Smooth muscle cell (in vitro differentiated cells): ENCODE measurements at regions not wholly inside any gene's neighbourhood (a gene's known extent, or its start where the extent isn't known, plus 50 kb on each side); places are given as distances from the start of the nearest gene placed in this dataset.
"Not testable (repeated sequence)": the region's sequence is repeated elsewhere in the genome, so short reads cannot be mapped to it uniquely, and the experiment has no call there.

ENCODE experiments used
- DNase-seq: peaks from one replicate; lab custom pipeline; 2025; ENCODE audit not compliant: unreplicated experiment; lab: John Stamatoyannopoulos, UW
- H2AFZ ChIP-seq: fragments of 200-600 bp; sonication (generic); 2 replicates; pipeline ENCODE4 v1.6.0; 2016; ENCODE audit warnings: antibody characterized with exemption, low read depth, mild to moderate bottlenecking
- H3F3A ChIP-seq: fragments of 200-600 bp; sonication (generic); 2 replicates; pipeline ENCODE4 v1.6.0; 2017; ENCODE audit warnings: antibody characterized with exemption, low read depth
- H3K27ac ChIP-seq: fragments of 200-600 bp; sonication (generic); 2 replicates; pipeline ENCODE4 v1.5.1; 2016; ENCODE audit warnings: low read depth, mild to moderate bottlenecking
- H3K27me3 ChIP-seq: fragments of 200-600 bp; sonication (generic); 2 replicates; pipeline ENCODE4 v1.6.1; 2016; ENCODE audit warnings: low read depth, mild to moderate bottlenecking
- H3K36me3 ChIP-seq: fragments of 200-600 bp; sonication (generic); 2 replicates; pipeline ENCODE4 v1.5.1; 2016; ENCODE audit warnings: low read depth
- H3K4me1 ChIP-seq: fragments of 200-600 bp; sonication (generic); 2 replicates; pipeline ENCODE4 v1.5.1; 2016; ENCODE audit warnings: low read depth
- H3K4me2 ChIP-seq: fragments of 200-600 bp; sonication (generic); 2 replicates; pipeline ENCODE4 v1.6.0; 2016; ENCODE audit warnings: mild to moderate bottlenecking
- H3K4me3 ChIP-seq: fragments of 200-600 bp; sonication (generic); 2 replicates; pipeline ENCODE4 v1.5.1; 2016; ENCODE audit warnings: mild to moderate bottlenecking
- H3K79me2 ChIP-seq: fragments of 200-600 bp; sonication (generic); 2 replicates; pipeline ENCODE4 v1.6.0; 2016; ENCODE audit warnings: low read depth, mild to moderate bottlenecking
- H3K9ac ChIP-seq: fragments of 200-600 bp; sonication (generic); 2 replicates; pipeline ENCODE4 v1.6.0; 2016; ENCODE audit warnings: low read depth
- H3K9me3 ChIP-seq: fragments of 200-600 bp; sonication (generic); replicated peaks from 2 replicates; pipeline ENCODE4 v1.5.1; 2016; ENCODE audit warnings: low read depth
- H4K20me1 ChIP-seq: fragments of 200-600 bp; sonication (generic); 2 replicates; pipeline ENCODE4 v1.6.0; 2016; ENCODE audit warnings: low read depth
- WGBS: methylation state at CpG from one replicate; pipeline ENCODE4 v1.1.7; 2016; ENCODE audit warnings: low lambda C conversion rate; 5-methylcytosine and 5-hydroxymethylcytosine counted together
- TF ChIP-seq, protein P1 (sequence below): fragments of 200-600 bp; sonication (generic); IDR thresholded peaks from 2 replicates; pipeline ENCODE4 v1.5.1; 2017; ENCODE audit warnings: borderline replicate concordance, mild to moderate bottlenecking, antibody characterized with exemption; ENCODE audit not compliant: insufficient read depth, poor library complexity, severe bottlenecking

GRCh38 chr6:8930009-8930408, 494.7 kb upstream of the SLC35B3 start:
- 91% methylated on average over 3 of the region's 3 CpGs for WGBS
- no peak overlapping the region for H3K4me2 ChIP-seq
- H3K9me3 ChIP-seq, result no peaks in the 10 kb centered on the region
- no peak overlapping the region for H3K9ac ChIP-seq
- H3K79me2 ChIP-seq, result no peaks in the 10 kb centered on the region
- H3K4me3 ChIP-seq, result no peak overlapping the region
- no peaks in the 10 kb centered on the region for H4K20me1 ChIP-seq
- no peak overlapping the region for H3K27ac ChIP-seq
- H2AFZ ChIP-seq, result no peak overlapping the region
- no peak for DNase-seq
- H3F3A ChIP-seq, result no peaks in the 10 kb centered on the region
- no peaks in the 10 kb centered on the region for H3K27me3 ChIP-seq
- H3K4me1 ChIP-seq, result no peaks in the 10 kb centered on the region
- no peaks in the 10 kb centered on the region for H3K36me3 ChIP-seq
- TF ChIP-seq, protein P1, sequence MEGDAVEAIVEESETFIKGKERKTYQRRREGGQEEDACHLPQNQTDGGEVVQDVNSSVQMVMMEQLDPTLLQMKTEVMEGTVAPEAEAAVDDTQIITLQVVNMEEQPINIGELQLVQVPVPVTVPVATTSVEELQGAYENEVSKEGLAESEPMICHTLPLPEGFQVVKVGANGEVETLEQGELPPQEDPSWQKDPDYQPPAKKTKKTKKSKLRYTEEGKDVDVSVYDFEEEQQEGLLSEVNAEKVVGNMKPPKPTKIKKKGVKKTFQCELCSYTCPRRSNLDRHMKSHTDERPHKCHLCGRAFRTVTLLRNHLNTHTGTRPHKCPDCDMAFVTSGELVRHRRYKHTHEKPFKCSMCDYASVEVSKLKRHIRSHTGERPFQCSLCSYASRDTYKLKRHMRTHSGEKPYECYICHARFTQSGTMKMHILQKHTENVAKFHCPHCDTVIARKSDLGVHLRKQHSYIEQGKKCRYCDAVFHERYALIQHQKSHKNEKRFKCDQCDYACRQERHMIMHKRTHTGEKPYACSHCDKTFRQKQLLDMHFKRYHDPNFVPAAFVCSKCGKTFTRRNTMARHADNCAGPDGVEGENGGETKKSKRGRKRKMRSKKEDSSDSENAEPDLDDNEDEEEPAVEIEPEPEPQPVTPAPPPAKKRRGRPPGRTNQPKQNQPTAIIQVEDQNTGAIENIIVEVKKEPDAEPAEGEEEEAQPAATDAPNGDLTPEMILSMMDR, result no peak

- not testable (repeated sequence) for H3K27ac ChIP-seq, H3K9me3 ChIP-seq, H3K4me2 ChIP-seq, H3K4me1 ChIP-seq, H3K9ac ChIP-seq, H3F3A ChIP-seq, H3K4me3 ChIP-seq, H3K79me2 ChIP-seq, H2AFZ ChIP-seq, H3K36me3 ChIP-seq, DNase-seq, H4K20me1 ChIP-seq, H3K27me3 ChIP-seq
- 89% methylated on average over 1 of the region's 1 CpG for WGBS
These were observed 484.9 kb upstream of the SLC35B3 start for GRCh38 chr6:8920244-8920643.

DNA sequence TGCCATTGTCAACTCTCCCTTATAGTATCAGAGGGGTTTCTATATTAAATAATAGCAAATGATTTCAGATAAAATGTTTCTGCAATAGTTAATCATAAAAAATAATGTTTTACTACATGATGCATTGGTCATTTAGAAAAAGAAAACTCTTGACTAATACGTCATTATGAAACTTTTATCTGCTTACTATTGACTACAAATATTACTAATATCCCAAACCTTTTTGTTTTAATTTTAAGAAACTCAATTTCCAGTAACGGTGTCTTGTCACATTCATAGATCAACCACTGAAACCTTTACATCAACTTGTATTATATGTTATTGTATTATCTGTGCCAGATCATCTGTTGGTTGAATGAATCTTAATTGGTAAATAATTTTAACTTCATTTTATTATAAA, 482.9 kb upstream of the SLC35B3 start:
- H3F3A ChIP-seq, result no peaks in the 10 kb centered on the region
- DNase-seq, result no peak
- no peak overlapping the region for H3K4me2 ChIP-seq
- no peaks in the 10 kb centered on the region for H3K27me3 ChIP-seq
- H3K36me3 ChIP-seq, result no peaks in the 10 kb centered on the region
- H3K9me3 ChIP-seq, result no peaks in the 10 kb centered on the region
- 94% methylated on average over 2 of the region's 2 CpGs for WGBS
- TF ChIP-seq, protein P1, result no peak
- no peak overlapping the region for H2AFZ ChIP-seq
- no peak overlapping the region for H3K4me3 ChIP-seq
- no peaks in the 10 kb centered on the region for H3K79me2 ChIP-seq
- H3K4me1 ChIP-seq, result no peaks in the 10 kb centered on the region
- H3K9ac ChIP-seq, result no peak overlapping the region
- no peaks in the 10 kb centered on the region for H4K20me1 ChIP-seq
- H3K27ac ChIP-seq, result no peak overlapping the region

GRCh38 chr6:8914700-8915099, 479.4 kb upstream of the SLC35B3 start:
- Histone ChIP-seq H3K4me1 (no peaks in the 10 kb centered on the region), H3K27me3 (no peaks in the 10 kb centered on the region), H3F3A (no peaks in the 10 kb centered on the region), H3K4me3 (no peak overlapping the region), H4K20me1 (no peaks in the 10 kb centered on the region), H3K79me2 (no peaks in the 10 kb centered on the region), H3K36me3 (no peaks in the 10 kb centered on the region), H3K27ac (no peak overlapping the region), H3K9me3 (peaks cover 6% of the 10 kb centered on the region), H3K9ac (no peak overlapping the region), H3K4me2 (no peak overlapping the region), H2AFZ (no peak overlapping the region)
- TF ChIP-seq, protein P1, result no peak
- DNase-seq, result no peak
- WGBS, result 85% methylated on average over 9 of the region's 9 CpGs
